Cardiac septum (tissue), 1 donor: ENCODE measurements at regions not wholly inside any gene's neighbourhood (a gene's known extent, or its start where the extent isn't known, plus 50 kb on each side); places are given as distances from the start of the nearest gene placed in this dataset.

ENCODE experiments used
- DNase-seq: peaks from one replicate; pipeline ENCODE4 v3.0.0-alpha.2; 2020; ENCODE audit warnings: low spot score
- intact Hi-C: fragments of 100-400 bp; cut with DNase I; formaldehyde crosslinking; loops from one replicate; pipeline ENCODE4 v1.14.0; 2022
- donor health status: DM: no; HTN: no; CAD: no.

DNA sequence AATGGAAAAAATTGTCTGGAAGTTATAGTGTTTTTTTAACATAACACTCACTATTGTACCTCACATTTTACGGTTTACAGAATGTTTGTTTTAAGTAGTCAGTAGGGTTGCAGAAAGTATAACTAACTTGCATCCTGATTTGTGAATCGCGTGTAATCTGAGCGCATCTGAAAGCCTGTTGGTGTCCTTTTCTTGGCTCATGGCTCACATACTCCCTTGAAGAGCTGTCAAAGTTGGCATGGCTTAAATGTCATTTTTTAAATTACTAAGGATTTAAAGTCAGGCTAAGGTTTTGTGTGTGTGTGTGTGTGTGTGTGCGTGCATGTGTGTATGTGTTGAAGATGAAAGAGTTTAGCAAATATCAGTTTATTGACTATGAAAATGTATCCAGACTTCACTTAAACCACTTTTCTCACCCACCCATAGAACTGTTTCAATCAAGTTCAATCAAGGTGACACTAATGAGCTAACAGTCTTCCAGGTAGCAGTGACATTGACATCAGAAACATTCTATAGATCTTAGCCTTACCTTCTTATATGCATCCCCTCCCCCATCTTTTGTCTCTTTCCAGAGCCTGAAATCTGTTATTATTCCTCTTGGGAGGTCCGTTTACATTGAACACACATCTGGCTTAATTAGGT, 480.4 kb upstream of the SGCG start:
- DNase-seq = no peak
- intact Hi-C loops = no loop called here

DNA sequence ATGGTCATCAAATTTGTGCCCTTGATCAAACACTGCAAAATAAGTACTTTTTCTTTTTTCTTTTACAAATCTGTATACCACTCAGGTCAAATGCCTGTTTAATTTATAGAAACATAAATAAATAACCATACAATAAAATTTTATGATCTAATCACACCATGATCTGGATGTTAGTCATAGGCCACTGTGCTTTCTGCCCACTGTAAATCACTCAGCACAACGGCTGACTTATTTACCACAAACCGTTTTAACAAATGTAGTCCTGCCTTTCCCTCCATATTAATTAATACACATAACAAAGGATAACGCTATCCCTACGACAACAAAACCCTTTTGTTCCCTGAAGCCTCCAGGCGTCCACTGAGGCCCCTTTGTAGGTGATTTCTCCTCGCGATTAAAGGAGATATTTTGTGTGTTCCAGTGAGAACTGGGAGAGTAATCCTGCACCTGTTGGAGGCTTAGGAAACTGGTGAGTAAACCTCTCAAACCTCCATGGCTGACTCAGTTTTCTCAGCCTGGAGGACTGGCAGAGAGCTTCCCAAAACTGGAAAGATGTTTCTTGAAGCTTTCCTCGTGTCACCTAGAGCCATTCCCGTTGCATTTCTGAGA, 477.1 kb upstream of the SGCG start:
- DNase-seq = no peak

DNA sequence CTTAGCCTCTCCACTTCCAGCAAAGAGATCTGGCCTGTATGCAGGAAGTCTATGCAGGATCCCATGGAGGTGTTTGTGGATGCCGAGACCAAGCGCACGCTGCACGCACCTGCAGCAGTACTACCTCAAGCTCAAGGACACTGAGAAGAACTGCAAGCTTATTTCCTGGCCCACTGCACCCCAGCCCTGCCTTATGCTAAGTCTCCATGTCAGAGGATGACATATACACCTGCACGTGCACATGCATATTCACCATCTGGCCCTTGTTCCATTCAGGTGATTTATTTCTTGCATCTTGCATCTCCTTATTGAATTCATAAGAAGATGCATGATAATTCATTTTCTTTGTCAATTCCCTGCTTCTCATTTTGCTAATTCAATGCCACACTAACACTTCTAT, 472.8 kb upstream of the SGCG start:
- intact Hi-C loops = no loop called here
- DNase-seq = no peak

More for the DNA sequence above, 477.1 kb upstream of the SGCG start:
- intact Hi-C loops = no loop called here

DNA sequence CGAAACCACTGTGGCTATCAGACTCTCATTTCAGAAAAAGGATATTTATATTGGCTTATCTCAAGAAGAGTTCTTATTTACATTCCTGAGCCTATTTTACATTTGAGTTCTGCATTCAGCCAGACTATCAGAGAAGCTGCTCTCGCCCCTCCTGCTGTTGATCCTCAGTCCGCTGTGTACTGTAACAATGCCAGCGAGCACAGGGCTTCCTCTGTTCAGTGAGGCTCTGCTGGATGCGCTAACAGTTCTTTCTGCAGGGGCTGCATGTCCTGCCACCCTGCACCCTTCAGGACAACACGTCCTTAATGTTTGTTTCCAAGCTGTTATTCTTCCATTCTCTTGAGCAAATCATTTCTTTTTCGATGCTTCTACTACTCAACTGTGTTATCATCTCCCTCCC, 463.7 kb upstream of the SGCG start:
- intact Hi-C loops = no loop called here
- DNase-seq = no peak

DNA sequence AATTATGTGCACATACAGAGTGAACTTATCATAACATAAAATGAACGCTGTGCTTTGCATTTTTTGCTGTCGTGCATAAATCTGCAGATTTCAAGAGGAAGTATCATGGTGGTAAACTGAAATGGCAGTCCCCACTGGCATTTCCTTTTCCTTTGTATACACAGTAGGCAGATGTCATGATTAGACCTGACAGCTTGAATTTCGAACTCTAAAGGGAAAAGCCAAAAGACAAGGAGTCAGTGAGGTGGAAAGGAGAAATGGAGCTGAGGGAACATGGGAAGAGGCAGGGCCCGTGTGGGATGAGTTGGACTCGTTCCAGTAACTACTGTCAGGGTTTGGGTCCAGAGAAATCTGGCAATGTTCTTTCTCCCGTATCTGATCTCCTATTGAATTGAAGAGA, 454.1 kb upstream of the SGCG start:
- intact Hi-C loops = no loop called here
- DNase-seq = no peak

DNA sequence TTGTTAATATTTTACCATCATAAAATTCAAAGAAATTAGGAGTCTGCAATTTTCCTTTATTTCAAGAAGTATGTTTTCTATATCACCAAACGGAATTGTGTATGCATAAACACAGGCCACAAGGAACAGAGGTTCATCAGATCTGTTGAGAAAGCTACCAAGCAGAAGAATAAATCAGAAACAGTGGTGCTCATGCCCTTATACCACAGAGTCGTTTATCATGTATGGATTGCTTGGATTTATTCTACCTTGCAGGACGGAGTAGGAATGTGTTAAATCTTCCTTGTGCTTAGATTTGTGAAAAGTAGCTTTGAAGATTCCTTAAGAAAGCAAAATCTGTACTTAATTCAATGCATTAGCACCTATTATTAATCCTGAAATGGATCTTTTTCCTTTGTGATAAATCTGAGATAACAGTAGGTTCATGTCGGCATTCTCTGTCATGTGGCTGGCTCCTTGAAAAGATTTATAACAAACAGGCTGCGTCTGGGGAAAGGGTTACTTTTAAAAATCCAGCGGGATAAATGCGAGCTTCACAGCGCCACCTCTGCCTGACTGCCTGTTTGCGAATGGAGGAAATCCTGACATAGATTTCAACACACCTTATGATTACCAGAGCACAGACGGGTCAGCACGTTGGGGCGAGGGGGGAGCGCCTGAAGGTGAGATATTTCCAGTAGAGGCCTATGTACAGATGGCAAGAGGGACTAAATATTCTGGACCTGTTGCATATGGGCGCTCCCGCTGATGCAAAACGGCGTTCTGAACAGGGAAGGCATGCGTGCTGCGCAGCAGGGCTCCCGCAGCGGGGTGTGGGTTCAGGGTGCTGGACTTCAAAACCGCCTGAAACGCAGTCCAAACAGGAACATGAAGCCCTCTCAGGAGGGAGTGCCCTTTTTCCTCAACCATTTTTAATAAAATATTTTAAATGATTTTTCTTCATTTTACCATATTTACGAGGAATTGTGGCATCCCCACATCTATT, 445.5 kb upstream of the SGCG start:
- no peak for DNase-seq
- intact Hi-C loops = no loop called here

DNA sequence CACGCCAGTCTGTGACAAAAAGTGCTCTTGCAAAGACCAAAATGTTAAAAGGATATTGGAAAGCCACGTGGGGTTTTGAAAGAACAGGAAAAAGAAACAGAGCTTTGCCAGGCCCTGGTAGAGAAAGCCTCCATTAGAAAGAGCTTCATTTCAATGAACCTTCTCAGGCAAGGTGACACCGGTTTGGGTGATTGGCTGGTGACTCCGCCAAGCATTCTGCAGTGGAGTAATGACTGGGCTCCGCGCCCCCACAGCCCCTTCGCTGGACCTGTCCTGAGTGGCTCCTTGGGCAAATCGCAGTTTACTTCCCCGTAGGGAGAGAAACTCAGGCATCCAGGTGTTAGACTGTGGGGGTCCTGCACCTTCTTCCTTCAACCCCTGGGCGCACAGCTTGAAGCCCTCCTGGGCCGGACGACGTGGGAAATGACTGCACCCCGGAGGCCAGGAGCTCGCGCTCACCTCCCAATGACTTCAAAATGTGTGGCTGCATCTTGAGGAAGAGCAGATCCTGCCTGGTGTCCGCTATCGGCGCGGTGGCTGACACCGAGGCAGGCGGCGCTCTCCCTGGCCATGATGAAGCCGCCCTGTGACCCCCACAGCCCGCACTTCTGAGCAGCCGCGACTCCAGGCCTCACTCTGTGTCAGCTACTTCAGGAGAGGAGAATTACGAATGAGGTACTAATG, 444.6 kb upstream of the SGCG start:
- no peak for DNase-seq
- intact Hi-C loops = no loop called here

DNA sequence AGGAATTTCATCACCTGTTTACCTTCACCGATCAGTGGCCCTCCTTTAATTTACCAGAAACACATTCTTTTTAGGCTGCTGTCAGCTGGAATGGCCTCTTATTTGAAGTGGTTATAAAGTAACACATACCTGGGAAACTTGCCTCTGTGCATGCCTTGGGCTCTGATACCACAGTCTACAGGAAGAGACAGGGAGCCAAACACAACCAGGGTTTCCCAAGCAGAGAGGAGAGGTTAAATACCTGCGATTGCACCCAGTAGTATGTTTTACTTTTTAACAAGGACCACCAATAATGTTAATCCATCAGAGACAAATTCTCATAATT, 444.0 kb upstream of the SGCG start:
- intact Hi-C loops = no loop called here
- no peak for DNase-seq

DNA sequence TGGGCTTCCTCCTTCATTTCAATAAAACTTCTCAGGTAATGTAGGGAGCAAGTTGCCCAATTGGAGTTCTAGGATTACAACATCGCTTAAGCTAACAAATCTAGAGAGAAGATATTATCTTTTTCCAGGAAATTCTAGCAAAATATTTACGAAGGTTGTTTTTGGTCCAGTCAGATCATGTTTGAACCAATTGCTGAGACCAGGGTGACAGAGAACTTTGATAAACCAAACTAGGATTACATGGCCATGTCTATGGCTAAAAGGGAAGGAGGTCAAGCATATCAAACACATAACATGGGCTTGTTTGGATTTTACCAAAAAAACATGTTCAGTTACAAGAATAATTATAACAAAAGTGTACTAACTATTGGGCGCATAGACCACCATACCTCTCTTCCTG, 442.4 kb upstream of the SGCG start:
- intact Hi-C loops = no loop called here
- DNase-seq = no peak

DNA sequence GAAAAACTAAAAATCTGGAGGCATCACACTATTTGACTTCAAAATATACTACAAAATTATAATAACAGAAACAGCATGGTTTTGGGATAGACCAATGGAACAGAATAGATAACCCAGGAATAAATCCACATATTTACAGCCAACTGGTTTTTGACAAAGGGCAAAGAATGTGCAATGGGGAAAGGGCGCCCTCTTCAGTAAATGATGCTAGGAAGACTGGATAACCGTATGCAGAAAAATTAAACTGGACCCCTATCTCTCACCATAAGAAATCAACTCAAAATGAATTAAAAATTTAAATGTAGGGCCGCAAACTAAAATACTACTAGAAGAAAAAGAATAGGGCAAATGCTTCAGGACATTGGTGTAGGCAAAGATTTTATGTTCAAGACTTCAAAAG, 440.5 kb upstream of the SGCG start:
- no peak for DNase-seq
- intact Hi-C loops = no loop called here

DNA sequence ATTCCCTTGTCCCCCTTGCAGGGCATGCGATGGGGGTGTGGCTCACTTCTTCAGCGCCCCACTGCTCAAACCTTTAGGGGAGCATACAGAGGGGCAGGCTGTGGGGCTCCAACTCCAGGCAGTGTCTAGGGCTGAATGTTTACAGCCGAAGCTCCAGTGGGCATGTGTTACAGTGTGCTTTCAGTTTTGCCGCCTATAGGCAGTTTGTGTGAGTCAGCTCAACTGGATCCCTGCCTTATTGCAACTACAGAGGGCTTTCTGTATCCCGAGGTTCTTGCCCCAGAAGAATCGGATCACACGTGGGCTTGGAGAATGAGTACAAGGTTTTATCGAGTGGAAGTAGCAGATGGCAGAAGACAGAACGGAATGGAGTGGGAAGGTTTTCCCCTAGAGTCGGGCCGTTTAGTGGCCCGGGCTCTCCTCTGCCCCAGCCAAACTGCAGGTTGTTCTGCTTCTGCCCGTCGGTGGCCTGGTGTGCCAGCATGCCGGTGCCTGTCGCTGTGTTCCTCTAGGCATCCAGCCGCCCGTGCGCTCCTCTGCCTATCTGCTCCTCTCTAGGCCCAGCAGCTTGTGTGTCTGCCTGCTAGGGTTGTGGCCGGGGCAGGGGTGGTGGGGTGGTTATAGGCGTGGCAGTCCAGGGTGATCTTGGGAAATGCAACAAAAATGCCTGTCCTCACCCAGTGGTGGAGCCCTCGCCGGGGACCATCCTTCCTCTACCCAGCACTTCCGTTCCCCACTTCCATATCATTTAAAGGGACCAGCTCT, 435.9 kb upstream of the SGCG start:
- DNase-seq = no peak
- intact Hi-C loops = no loop called here

DNA sequence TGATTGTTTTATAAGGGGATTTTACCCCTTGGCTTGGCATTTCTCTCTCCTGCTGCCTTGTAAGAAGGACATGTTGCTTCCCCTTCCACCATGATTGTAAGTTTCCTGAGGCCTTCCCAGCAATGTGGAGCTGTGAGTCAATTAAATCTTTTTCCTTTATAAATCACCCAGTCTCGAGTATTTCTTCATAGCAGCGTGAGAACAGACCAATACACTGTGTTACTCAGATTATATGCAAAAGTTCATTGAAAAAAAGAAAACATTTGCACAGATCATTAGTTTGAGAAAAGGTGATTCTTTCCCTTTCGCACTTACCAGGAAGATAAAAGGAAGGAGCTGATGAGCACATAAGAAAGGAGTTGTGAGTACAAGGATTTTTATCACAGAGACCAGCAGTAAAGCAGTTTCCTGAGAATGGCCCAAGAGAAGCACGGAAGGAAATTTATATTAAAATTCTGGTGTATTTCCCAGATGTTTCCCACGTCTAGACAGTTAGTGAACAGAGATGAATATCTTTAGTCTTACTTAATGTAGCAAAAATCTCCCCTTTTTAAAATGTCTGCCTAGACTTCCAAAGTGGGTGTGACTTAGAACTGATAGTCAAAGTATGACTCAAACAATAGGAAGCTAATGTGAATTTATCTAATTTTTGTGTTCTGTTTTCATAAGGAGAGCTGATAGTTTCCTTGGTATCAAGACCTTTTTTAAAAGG, 431.8 kb upstream of the SGCG start:
- intact Hi-C loops = no loop called here
- DNase-seq = no peak

DNA sequence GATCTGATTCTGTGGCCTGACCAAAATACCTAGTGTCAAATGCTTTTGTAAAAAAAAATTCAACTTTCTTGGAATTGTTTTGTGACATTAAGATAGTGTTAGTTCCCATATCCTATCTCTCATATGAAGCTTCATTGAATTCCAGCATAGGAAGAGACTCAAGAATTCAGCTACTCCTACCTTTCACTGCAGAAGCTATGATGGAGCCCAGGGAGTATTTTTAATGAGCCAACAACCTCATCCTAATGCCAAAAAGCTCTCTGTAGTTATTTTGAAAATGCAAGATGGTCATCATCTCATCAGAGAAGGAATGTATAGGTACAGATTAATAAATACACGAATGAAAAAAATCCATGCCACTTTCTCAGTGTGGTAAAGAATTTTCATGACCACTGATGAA, 431.2 kb upstream of the SGCG start:
- intact Hi-C loops = loop anchor here (10.0 kb wide), 1 partner anchor 1115 kb away; no protein-coding TSS in a partner anchor

DNA sequence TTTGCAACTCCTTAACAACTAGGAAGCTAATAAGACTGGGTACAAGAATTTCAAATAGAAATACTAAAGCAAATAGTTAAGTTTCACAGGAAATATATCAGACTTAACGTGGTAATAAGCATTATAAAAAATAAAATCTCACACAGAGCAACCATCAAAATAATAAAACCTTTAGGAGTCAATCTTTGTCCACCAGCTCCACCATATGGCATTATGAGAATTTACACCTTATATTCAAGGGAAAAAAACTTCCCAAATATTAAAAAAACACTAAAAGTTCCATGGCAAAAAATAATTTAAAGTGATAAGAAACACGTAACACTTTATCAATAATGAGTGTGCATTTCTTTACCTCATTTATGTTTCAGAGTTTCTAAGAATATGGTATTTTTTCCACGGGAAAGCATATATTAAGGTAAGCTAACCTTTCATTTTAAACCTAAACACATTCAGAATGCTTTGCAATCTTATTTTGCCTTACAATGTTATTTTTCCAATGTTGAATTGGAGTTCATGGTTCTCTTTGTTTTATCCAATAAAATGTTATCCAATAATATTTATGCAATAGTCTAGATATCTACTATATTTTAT, 423.2 kb upstream of the SGCG start:
- no peak for DNase-seq
- intact Hi-C loops = loop anchor here (10.0 kb wide), 1 partner anchor 1123 kb away; no protein-coding TSS in a partner anchor

More for the DNA sequence above, 431.2 kb upstream of the SGCG start:
- DNase-seq = no peak

DNA sequence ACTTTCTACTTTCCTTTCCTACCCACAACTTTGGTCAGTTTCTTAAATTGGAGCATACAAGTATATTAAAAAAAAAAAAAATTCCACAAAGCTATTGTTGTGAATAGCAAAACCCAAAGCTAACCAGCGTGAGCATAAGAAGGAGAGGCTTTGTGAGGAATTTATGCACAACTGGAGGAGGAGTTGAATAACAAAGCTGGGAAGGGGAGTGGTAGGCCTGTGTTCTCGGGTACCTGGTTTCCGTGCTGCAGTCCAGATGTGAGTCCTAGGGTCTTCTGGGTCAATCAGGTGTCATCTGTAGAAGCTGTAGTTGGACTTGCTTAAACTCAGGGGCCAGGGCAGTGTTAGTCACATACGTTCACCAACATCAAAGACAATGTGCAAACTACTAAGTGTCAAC, 422.5 kb upstream of the SGCG start:
- no peak for DNase-seq
- intact Hi-C loops = loop anchor here (10.0 kb wide), 1 partner anchor 1123 kb away; no protein-coding TSS in a partner anchor

DNA sequence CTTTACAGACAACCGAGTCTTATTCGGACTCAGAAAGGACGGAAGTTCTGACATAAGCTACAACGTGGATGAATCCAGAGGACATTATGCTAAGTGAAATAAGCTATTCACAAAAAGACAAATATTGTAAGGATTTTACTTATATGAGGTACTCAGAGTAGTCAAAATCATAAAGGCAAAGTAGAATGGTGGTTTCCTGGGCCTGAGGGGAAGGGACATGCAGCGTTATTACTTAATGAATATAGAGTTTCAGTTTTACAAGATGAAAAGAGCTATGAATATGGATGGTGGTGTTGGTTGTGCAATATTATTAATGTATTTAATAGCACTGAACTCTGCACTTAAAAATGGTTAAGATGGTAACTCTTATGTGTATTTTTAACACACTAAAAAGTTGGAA, 419.1 kb upstream of the SGCG start:
- intact Hi-C loops = no loop called here
- DNase-seq = no peak

DNA sequence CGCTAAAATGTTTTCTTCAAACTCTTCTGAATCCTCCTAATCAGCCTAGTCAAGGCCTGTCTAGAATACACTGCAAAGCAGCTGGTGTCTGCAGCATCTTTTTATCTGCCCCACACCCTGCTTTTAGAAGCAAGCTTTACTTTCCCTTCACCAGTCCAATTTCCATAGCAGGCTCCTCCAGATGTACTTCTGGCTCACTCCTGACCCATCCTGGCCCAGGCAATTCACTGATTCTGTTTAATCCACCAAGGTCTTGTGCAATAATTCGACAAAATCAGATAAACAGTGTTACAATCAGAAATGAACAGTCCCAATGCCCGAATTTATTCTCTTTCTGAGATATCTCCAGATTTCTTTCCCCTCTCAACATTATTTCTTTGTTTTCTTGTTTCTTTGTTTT, 415.2 kb upstream of the SGCG start:
- intact Hi-C loops = no loop called here
- DNase-seq = no peak

DNA sequence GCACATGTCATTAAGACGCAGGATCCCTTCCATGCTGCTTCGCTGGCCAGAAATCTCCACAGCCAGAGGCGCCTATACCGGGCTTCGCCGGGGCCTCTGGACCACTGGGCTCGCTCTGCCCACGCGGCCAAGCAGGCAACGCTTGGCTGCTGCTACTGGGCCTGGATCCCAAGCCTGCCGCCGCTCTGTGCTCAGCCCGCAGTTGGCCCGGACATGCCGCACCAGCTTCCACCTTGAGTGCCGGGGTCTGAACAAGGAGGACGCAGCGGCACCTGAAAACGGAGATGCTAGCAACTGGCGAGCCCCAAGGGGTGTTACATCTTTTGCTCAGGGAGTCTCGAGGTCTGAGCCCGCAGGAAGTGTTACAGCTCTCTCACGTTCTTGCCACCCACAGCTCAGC, 409.9 kb upstream of the SGCG start:
- DNase-seq = no peak
- intact Hi-C loops = no loop called here
